HG03025 (cell line): ENCODE measurements at regions not wholly inside any gene's neighbourhood (a gene's known extent, or its start where the extent isn't known, plus 50 kb on each side); places are given as distances from the start of the nearest gene placed in this dataset.

Source experiments
- ATAC-seq: cut with Tn5 transposase; IDR thresholded peaks from one replicate; pipeline ENCODE4 v1.9.1; 2021; ENCODE audit warnings: mild to moderate bottlenecking, moderate library complexity; ENCODE audit not compliant: unreplicated experiment, low FRiP score

DNA sequence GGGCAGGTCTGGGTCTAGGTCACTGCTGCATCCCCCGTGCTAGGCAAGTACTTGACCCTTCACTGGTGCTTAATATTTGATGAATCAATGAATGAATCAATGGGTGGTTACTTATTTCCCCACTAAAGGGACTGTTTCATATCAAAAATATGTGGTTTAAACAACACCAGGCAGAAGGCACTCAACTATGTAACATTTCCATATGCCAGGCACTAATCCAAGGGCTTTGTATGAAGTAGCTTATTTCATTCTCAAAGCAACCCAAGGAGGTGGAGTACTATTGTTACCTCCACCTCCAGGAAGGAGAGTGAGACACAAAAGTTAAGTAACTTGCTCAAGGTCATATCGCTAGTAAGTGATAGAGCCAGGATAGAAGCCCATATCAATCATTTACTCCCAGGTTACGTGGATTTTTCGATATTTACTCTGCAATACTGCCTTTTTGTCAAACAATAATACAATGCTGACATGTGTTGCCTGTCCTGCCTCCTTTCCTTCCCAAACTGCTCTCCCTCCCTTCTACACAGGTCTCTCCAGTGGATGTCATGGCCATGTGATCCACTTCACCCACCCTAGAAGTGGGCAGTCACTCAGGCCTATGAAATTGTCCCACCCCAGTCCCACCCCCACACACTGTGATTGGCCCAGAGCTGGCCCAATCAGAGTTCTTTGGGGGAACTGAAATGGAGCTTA is 142.8 kb downstream of the ETS2 start:
- ATAC-seq = no peak

DNA sequence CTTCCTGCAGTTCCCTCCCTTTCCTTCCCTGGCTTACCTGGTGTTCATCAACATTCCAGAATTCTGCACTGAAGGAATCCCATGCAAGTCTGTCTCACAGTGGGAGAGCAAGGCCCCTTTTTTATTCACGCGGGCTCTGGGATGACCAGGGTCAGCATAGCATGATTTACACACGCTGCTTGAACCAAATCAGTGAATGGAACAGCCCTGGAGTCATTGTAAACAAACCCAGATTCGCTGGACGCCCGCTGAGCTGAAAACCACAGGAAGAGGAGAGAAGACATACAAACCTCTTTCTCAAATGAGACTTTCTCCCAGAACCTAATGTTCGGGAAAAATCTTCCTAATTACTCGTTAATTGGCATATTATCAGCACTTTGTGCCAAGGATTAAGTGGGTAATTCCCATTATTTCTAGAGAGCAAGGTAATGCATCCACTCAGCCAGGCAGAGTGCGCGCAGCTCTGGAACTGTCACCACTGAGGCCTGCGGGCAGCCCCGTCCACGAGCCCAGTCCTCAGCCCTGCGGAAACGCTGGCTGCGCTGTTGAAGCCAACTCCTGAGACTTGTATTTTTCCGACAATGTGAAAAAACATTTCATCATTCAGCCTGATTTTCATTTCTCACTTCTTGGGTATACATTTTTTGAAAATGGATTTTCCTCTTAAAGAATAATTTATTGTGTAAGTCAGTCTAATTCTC is 140.0 kb downstream of the ETS2 start:
- no peak for ATAC-seq

DNA sequence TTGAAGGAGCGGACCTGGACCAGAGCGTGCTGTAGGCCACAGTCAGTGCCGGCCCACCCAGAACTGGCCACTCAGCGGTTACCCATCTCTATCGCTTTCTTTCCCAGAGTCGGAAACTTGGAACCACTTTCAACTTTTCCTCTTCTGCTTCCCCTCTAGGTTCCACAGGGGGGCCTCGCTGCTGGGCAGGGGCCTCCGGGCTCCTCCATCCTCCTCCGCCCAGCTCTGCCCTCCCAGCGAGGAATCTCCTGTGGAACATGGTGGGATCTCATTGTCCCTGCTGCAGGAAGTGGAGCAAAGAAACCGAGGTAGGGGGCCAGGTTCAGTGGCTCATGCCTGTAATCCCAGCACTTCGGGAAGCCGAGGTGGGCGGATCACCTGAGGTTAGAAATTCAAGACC is 139.2 kb downstream of the ETS2 start:
- no peak for ATAC-seq

DNA sequence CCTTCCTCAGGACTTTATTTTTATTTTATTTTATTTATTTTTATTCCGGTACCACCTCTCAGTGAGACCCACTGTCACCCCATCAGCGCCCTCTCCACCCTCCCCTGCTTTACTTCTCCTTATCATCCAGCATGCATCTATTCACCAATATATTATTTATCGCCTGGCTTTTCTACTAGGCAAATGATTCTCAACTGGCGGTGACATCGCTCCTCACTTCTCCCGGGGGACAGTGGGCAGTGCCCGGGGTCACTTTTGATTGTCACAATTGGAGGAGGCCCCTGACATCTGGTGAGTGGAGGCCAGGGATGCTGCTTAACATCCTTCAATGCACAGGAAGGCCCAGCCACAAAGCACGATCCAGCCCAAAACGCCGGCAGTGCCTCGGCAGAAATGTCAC is 138.7 kb downstream of the ETS2 start:
- no peak for ATAC-seq

DNA sequence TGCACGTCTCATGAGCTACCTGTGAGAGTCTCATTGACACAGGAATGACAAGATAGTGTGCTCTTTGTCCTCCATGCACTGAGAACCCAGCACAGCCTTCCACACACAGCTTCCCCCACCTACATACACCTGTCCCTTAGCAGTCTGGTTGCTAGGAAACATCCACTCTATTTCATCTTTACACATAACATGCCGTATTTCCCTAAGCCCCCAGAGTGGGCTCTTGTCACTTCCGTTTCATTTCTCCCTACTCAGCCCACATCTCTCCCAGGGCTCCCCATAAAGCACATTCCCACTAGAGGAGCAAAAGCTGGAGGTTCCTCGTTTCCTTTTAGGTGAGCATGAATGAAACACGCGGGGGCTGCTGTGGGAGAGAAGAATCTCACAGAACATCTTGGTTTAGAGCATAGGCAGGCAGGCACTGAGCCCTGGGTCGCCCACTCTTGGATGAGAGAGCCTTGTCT is 137.1 kb downstream of the ETS2 start:
- no peak for ATAC-seq

DNA sequence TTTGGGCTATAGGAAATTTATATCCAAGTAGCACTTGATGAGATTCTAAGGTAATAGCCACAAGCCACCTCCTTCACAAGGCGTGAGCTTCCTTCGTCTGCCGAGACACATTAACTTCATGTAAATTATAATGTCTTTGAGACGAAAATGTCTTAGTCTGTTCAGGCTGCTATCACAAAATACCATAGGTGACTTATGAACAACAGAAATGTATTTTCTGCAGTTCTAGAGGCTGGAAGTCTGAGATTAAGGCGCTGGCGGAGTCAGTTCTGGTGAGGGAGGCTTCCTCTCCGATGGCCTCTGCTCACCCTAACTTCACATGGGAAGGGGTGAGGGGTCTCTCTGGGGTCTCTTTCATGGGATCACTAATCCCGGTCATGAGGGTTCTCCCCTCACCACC is 133.0 kb downstream of the ETS2 start:
- no peak for ATAC-seq

DNA sequence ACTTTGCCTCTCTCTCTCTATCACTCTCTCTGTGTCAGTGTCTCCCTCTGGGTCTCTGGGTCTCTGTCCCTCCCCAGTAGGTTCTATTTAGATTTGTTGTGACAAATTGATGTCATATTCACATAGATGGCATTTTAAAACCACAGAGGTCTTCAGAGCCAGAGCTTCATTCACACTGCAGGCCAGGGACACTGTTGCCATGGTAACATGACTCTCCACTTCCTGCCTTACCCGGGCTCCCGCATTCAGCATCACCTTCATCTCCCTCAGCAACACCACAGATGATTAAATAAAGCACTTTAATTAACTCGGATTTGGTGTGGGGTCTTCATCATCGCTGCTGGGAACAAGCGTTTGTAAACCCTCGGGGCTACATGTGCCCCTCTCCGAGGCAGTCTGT is 132.6 kb downstream of the ETS2 start:
- no peak for ATAC-seq

DNA sequence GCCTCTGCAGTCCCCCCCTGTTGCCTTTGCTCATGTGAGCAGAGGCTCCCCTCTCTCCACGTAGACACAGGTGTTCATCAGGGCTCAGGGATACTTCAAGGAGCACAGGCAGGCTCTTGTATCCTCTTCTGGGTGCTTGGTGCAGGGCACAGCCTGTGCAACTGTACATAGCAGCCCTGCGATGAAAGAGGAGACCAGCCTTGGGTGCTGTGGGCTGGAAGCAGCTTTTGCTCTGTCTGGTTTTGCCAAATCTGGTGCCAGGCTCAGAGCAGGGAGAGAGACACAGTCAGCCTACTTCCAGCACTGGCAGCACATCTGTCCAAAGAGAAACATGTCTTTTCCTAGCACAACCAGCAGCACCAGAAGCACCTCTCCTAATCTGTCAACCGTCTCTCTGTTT is 132.1 kb downstream of the ETS2 start:
- no peak for ATAC-seq

DNA sequence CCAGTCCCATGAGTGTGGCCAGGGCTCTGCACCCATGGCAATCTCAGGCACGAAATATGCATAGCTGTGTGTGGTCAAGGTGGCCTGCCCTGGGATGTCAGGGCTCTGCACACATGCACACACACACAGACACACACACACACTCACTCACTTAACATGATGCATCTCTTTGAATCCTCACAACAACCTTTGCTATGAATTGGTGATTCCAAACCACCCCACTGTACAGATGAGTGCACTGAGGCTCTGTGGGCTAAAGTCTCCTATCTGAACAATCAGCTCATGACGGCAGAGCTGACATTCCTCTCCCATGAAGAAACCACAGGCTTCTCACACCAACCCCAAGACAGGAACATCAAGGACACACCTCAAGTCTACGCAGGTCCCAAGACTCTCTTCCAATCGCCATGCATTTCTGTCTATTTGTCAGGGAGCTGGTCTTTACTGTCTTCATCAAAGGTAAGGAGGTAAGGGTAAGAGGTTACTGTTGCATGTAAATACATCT is 131.6 kb downstream of the ETS2 start:
- ATAC-seq = no peak

DNA sequence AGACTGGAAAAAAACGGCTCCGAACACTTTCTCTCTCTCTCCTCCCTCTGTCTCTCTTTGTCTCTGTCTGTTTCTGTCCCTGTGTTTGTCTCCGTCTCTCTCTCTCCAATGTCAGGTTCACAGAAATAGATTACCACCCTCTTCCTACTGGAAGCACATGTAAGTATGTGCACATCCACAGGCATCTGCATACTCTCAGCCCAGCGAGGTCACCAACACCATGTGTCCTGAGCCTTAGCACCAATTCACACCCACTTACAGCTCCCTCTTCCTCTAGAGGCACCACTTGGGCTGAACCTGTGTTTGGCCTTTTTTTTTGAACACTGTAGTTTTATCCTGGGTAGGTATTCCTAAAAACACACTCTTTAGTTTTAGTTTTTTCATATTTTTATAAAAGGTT is 130.5 kb downstream of the ETS2 start:
- ATAC-seq = no peak

DNA sequence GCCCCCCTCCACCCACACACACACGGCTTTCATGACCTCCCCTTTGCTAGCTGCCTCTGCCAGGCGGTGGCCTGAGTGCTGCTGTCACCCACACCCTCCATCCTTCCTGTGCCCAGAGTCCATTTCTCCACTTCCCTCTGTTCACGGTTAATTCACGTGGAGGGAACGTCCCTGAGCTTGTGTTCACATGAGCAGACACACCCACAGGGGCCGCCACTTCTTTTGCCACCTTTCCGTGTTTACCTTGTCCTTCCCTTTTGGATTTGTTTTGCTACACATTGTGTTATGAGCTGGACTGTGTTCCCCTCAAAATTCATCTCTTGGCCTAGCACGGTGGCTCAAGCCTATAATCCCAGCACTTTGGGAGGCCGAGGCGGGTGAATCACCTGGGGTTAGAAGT is 128.0 kb downstream of the ETS2 start:
- no peak for ATAC-seq

DNA sequence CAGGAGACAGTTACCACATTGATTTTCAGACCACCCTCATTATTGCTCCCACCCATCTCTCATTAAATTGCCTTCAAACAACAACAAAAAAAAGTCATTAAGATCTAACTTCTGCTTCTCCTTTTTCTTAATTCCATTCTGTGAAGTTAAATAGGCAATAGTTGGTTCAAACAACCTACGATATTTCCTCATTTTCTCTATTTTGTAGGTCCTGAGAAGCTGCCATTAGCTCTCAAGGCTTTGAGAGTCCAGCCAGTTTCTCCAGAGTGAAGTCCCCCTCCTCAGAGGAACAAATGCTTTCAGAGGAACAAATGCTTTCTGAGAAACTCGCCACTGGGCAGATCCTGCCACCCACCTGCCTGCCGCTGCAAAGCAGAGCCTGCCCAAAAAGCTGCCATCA is 125.6 kb downstream of the ETS2 start:
- no peak for ATAC-seq

DNA sequence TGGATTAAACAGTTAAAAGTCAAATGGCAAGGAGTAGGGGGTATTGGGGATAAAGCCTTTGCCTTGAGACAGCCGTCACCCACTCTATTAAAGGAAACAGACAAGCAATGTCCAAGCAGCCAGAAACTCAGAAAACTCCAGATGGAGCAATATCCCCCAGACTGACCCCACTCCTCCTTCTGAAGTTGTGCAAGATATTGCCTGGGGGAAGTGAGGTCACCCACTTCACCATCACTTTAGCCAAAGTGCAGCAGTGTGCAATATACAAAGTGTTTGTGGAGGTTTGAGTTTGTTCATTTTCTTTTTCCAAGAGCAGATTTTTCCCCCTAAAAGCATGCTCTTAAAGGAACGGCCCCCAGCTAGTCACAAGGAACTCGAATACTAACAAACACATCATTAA is 125.1 kb downstream of the ETS2 start:
- no peak for ATAC-seq

DNA sequence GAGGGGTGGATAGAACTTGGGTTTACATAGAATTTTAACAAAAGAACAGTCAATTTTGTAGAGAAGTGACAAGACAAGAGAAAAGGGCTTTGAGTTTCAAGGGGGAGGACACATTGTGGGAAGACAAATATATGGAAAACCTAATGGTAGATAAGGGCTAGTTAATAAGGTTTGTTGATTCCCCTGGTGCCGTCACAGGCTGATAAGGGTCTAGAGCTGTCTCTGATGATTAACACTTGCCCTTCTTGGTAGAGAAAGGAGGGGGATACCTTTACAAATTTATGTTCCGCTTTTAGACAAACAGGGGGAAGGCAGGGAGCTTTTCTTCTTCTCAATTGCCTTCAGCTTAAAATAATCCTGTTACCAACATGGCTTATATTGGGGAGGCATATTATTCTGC is 124.3 kb downstream of the ETS2 start:
- ATAC-seq = no peak

DNA sequence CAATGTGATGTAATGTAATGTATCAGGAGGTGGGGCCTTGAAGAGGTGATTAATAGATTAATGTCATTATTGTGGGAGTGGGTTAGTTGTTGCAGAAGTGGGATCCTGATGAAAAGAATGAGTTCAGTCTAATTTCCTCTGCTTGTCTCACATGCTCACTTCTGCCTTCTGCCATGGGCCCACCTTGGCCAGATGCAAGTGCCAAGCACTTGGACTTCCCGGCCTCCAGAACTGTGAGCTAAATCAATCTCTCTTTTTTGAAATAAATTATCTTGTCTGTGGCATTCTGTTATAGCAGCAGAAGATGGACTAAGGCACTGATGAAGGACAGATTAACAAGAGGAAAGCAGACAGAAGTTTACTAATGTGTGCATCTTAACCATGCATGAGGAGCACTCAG is 123.9 kb downstream of the ETS2 start:
- ATAC-seq = no peak

DNA sequence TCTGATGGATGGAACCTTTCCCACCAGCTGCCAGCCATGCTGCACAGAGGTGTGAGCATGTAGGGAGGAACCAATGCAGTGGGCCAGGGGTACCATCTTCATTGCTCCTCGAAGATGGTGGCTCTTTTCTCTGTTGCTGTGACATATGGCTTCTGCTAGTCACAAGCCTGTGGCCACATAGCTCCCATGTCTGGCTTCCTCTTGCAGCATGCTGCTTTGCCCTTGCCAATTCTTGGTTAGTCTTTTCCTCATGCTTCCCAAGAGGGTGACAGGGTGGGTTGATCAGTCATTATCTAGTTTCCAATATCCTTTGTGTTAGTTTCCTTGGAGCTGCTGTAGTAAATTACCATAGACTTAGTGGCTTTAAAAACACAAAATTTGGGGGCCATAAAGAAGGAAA is 123.4 kb downstream of the ETS2 start:
- ATAC-seq = no peak

DNA sequence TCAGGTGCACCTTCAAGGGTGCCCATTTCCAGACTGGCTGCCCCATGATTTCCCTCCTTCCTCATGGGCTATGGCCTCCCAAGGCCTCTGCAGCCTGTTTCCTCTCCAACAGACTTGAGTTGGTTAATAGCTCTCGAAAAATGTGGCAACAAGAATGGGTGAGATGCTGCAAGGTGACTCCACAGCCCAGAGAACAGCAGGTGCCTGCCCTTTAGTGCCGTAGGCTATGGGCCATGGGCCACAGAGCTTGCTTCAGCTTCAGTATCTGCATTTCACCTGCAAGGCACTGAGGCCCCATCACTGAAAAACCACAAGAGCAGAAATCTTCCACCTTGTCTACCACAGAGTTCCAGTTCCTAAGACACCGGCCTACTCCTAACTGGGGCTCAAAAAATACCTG is 122.0 kb downstream of the ETS2 start:
- no peak for ATAC-seq

DNA sequence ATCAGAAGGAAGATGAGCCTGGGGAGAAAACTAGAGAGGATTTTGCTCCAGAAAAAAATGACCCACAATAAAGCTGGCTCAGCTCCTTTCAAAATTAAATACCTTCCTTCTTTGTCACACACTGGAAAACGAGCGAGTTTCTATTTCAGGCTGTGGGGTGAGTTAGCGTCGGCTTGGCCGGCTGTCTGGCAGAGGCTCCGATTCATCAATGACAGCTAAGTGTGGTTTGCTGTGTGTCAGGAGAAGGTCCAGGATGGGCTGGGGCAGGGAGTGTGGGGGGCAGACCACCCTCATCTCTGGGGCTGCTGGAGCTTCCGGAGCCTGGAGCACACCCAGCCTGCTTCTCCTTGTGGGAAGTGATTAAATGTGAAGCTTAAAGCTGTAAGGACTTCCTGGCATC is 120.2 kb downstream of the ETS2 start:
- no peak for ATAC-seq

DNA sequence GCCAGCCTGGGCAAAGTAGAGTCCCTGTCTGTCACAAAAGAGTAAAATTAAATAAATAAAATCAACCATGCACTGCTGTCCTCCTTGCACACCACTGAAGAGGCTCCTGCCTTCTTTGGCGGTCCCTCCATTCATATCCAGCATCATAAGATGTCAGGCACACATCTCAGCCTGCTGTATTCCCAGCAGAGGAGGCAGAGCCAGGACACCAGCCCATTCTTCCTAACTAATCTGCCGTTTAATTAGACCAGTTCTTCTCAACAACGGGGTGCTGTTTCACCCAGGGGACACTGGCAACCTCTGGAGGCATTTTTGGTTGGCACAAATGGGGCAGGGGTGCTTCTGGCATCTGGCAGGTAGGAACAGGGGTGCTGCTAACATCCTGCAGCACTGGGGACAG is 119.7 kb downstream of the ETS2 start:
- ATAC-seq = no peak

DNA sequence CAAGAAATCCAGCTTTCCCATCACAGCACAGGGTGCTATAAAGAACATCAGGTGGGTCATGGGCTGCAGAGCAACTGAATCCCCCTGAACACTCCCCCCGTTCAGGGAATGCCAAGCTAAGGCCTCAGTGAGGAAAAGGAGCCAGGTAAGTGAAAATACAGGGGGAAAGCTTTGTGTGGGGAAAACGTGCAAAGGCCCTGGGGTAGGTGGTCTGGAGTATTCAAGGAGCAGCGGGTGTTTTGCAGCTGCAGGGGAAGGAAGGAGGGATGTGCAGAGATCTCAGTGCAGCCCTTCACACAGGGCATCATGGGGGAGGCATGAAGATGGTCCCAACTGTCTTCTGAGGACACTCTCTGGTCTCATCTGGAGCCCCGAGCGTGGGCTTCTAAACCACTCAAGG is 119.2 kb downstream of the ETS2 start:
- ATAC-seq = no peak

DNA sequence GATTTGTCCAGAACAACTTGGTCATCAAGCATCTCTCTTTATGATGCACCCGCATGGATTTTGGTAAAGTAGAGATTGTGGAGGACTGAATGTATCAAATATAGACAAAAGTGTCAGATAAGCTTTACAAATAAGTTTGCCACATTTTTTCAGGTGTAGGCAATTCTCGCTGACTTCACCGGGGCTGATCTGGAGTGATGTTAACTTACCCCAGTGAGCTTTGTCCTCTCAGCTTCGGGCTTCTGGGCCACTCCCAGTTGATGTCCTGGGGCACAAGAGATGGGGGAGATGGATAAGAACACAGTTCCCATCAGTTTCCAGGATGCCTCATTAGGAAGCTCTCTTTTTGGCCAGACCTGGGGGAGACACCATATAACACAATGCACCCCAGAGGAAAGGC is 117.7 kb downstream of the ETS2 start:
- no peak for ATAC-seq
